ENCODE measurements at regions not wholly inside any gene's neighbourhood (a gene's known extent, or its start where the extent isn't known, plus 50 kb on each side); places are given as distances from the start of the nearest gene placed in this dataset.
"Not testable (repeated sequence)": the region's sequence is repeated elsewhere in the genome, so short reads cannot be mapped to it uniquely, and the experiment has no call there.

- no peaks in the 10 kb centered on the region for H3K4me1 ChIP-seq (ENCODE audit: insufficient read depth, insufficient read length)
- no peak for DNase-seq (ENCODE audit: low read depth, low spot score)
Observed at GRCh38 chr7:12923971-12924370, 236.5 kb downstream of the ARL4A start.

GRCh38 chr7:12926206-12926605, 238.8 kb downstream of the ARL4A start:
- H3K4me3 ChIP-seq (ENCODE audit: insufficient read length, low read depth) = no peak overlapping the region

More at GRCh38 chr7:12923971-12924370, 236.5 kb downstream of the ARL4A start:
- Histone ChIP-seq H3K27me3 (ENCODE audit: insufficient read depth, insufficient read length) (no peaks in the 10 kb centered on the region), H3K9me3 (ENCODE audit: insufficient read depth, low read length) (no peaks in the 10 kb centered on the region), H3K9ac (ENCODE audit: insufficient read length, low read depth) (no peak overlapping the region), H3K4me3 (ENCODE audit: insufficient read length, low read depth) (no peak overlapping the region), H3K36me3 (ENCODE audit: insufficient read depth, insufficient read length, low read length) (no peaks in the 10 kb centered on the region)
- TF ChIP-seq ZNF274 (IDR thresholded peaks at IDR 0.05; ENCODE audit: low read depth, low read length) (no peak), YY1 (IDR thresholded peaks at IDR 0.05; ENCODE audit: insufficient read depth, insufficient read length) (no peak), SUZ12 (IDR thresholded peaks at IDR 0.05; ENCODE audit: extremely low read depth, insufficient read depth, insufficient read length) (no peak)

GRCh38 chr7:12927635-12928434, 240.4 kb downstream of the ARL4A start:
- Histone ChIP-seq H3K9ac (ENCODE audit: insufficient read length, low read depth) (no peak overlapping the region), H3K4me1 (ENCODE audit: insufficient read depth, insufficient read length) (no peaks in the 10 kb centered on the region), H3K36me3 (ENCODE audit: insufficient read depth, insufficient read length, low read length) (no peaks in the 10 kb centered on the region), H3K27me3 (ENCODE audit: insufficient read depth, insufficient read length) (no peaks in the 10 kb centered on the region), H3K9me3 (ENCODE audit: insufficient read depth, low read length) (no peaks in the 10 kb centered on the region), H3K4me3 (ENCODE audit: insufficient read length, low read depth) (no peak overlapping the region)
- DNase-seq (ENCODE audit: low read depth, low spot score) = no peak
- TF ChIP-seq SUZ12 (IDR thresholded peaks at IDR 0.05; ENCODE audit: extremely low read depth, insufficient read depth, insufficient read length) (no peak), ZNF274 (IDR thresholded peaks at IDR 0.05; ENCODE audit: low read depth, low read length) (no peak), YY1 (IDR thresholded peaks at IDR 0.05; ENCODE audit: insufficient read depth, insufficient read length) (no peak)

More at GRCh38 chr7:12926206-12926605, 238.8 kb downstream of the ARL4A start:
- no peaks in the 10 kb centered on the region for H3K27me3 ChIP-seq (ENCODE audit: insufficient read depth, insufficient read length)
- H3K9me3 ChIP-seq (ENCODE audit: insufficient read depth, low read length) = no peaks in the 10 kb centered on the region
- no peaks in the 10 kb centered on the region for H3K36me3 ChIP-seq (ENCODE audit: insufficient read depth, insufficient read length, low read length)
- TF ChIP-seq YY1 (IDR thresholded peaks at IDR 0.05; ENCODE audit: insufficient read depth, insufficient read length) = no peak
- no peak for TF ChIP-seq ZNF274 (IDR thresholded peaks at IDR 0.05; ENCODE audit: low read depth, low read length)
- TF ChIP-seq SUZ12 (IDR thresholded peaks at IDR 0.05; ENCODE audit: extremely low read depth, insufficient read depth, insufficient read length) = no peak
- no peak for DNase-seq (ENCODE audit: low read depth, low spot score)
- no peaks in the 10 kb centered on the region for H3K4me1 ChIP-seq (ENCODE audit: insufficient read depth, insufficient read length)
- no peak overlapping the region for H3K9ac ChIP-seq (ENCODE audit: insufficient read length, low read depth)

DNA sequence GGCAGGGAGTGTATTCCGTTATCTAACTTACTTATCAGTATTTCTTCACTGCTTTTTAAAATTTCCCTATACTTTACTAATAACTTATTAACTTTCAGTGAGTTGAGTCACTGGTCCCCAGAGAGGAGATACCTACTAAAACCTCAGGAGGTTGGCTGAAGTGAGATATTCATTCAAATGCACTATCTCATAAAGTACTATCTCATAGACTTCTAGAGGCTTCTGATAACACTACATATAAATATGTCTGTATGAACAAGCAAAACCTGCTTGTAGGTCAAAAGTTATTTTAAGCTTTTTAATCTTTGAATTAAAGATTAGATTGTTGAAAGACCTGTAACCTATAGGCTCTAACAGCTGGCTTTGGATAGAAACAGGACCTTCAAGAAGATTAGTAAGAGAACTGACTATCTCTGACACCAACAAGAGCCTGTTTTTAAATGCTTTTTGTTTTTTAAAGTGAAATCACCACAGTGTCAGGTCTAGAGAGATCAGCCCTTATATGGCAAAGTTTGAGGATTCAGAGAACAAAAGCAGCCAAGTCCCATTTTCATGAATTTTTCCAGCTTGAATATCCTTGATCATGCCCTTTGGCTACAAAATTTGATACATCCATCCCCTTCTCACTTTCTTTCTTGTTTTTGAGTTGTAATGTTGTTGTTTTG, 242.2 kb downstream of the ARL4A start:
- no peak for TF ChIP-seq SUZ12 (IDR thresholded peaks at IDR 0.05; ENCODE audit: extremely low read depth, insufficient read depth, insufficient read length)
- no peak for TF ChIP-seq YY1 (IDR thresholded peaks at IDR 0.05; ENCODE audit: insufficient read depth, insufficient read length)
- no peak for TF ChIP-seq ZNF274 (IDR thresholded peaks at IDR 0.05; ENCODE audit: low read depth, low read length)
- Histone ChIP-seq H3K9ac (ENCODE audit: insufficient read length, low read depth) (no peak overlapping the region), H3K9me3 (ENCODE audit: insufficient read depth, low read length) (no peaks in the 10 kb centered on the region), H3K4me1 (ENCODE audit: insufficient read depth, insufficient read length) (no peaks in the 10 kb centered on the region), H3K36me3 (ENCODE audit: insufficient read depth, insufficient read length, low read length) (no peaks in the 10 kb centered on the region), H3K4me3 (ENCODE audit: insufficient read length, low read depth) (no peak overlapping the region), H3K27me3 (ENCODE audit: insufficient read depth, insufficient read length) (no peaks in the 10 kb centered on the region)
- DNase-seq (ENCODE audit: low read depth, low spot score) = no peak

DNA sequence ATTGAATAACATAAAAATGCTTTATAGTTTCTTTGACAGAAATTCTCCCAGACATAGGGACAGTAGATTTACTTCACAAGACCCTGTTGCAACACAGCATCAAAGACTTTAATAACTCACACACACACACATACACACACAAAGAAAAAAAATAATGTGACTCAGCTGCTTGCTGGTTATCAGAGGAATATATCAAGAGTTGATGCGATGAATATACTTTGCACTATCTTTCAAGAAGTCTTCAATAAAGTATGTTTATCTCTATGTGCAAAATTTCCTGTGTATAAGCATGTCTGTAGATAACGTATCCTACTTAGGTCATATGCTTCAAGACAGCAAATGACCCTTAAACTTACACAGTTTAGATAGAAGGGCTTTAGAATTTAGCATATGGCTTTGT, 243.1 kb downstream of the ARL4A start:
- Histone ChIP-seq H3K9ac (ENCODE audit: insufficient read length, low read depth) (no peak overlapping the region), H3K4me1 (ENCODE audit: insufficient read depth, insufficient read length) (no peaks in the 10 kb centered on the region), H3K36me3 (ENCODE audit: insufficient read depth, insufficient read length, low read length) (no peaks in the 10 kb centered on the region), H3K27me3 (ENCODE audit: insufficient read depth, insufficient read length) (no peaks in the 10 kb centered on the region), H3K4me3 (ENCODE audit: insufficient read length, low read depth) (no peak overlapping the region), H3K9me3 (ENCODE audit: insufficient read depth, low read length) (no peaks in the 10 kb centered on the region)
- DNase-seq (ENCODE audit: low read depth, low spot score) = no peak
- no peak for TF ChIP-seq YY1 (IDR thresholded peaks at IDR 0.05; ENCODE audit: insufficient read depth, insufficient read length)
- no peak for TF ChIP-seq SUZ12 (IDR thresholded peaks at IDR 0.05; ENCODE audit: extremely low read depth, insufficient read depth, insufficient read length)
- TF ChIP-seq ZNF274 (IDR thresholded peaks at IDR 0.05; ENCODE audit: low read depth, low read length) = no peak

GRCh38 chr7:12931465-12931864, 244.0 kb downstream of the ARL4A start:
- H3K4me1 ChIP-seq (ENCODE audit: insufficient read depth, insufficient read length); H3K9ac ChIP-seq (ENCODE audit: insufficient read length, low read depth); H3K27me3 ChIP-seq (ENCODE audit: insufficient read depth, insufficient read length); H3K9me3 ChIP-seq (ENCODE audit: insufficient read depth, low read length); DNase-seq (ENCODE audit: low read depth, low spot score); H3K4me3 ChIP-seq (ENCODE audit: insufficient read length, low read depth); H3K36me3 ChIP-seq (ENCODE audit: insufficient read depth, insufficient read length, low read length): not testable (repeated sequence)

GRCh38 chr7:12939694-12940093, 252.3 kb downstream of the ARL4A start:
- no peak overlapping the region for H3K9ac ChIP-seq (ENCODE audit: insufficient read length, low read depth)
- H3K9me3 ChIP-seq (ENCODE audit: insufficient read depth, low read length) = peaks cover 16% of the 10 kb centered on the region; the same call in 1 of the 2 replicates
- H3K4me1 ChIP-seq (ENCODE audit: insufficient read depth, insufficient read length) = no peaks in the 10 kb centered on the region
- no peaks in the 10 kb centered on the region for H3K27me3 ChIP-seq (ENCODE audit: insufficient read depth, insufficient read length)
- no peak overlapping the region for H3K4me3 ChIP-seq (ENCODE audit: insufficient read length, low read depth)
- no peak for TF ChIP-seq ZNF274 (IDR thresholded peaks at IDR 0.05; ENCODE audit: low read depth, low read length)
- TF ChIP-seq YY1 (IDR thresholded peaks at IDR 0.05; ENCODE audit: insufficient read depth, insufficient read length) = no peak
- TF ChIP-seq SUZ12 (IDR thresholded peaks at IDR 0.05; ENCODE audit: extremely low read depth, insufficient read depth, insufficient read length) = no peak
- no peak for DNase-seq (ENCODE audit: low read depth, low spot score)
- no peaks in the 10 kb centered on the region for H3K36me3 ChIP-seq (ENCODE audit: insufficient read depth, insufficient read length, low read length)
